ENCODE measurements at regions not wholly inside any gene's neighbourhood (a gene's known extent, or its start where the extent isn't known, plus 50 kb on each side); places are given as distances from the start of the nearest gene placed in this dataset.

DNA sequence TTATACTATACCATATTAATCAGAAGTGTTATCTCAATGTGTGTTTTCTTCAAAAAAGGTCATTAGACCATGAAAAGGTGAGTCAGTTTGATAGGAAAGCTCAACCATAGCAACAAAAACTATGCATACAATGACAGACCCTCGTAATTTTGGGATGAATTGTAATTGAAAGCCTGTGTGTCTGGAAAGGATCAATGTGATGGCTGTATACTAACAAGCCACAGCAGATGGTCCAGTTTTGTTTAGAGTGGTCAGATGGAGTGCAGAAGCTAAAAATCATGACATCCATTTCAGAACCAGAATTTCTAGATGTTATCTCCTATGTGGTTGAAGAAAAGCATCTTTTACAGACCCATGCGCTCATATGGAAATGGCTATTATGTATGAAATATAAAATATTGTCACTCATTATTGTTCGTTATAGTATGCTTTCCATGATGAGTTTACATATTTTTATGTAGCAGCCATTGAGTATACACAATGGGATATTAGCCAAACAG, 88.3 kb upstream of the CNTNAP2 start:
- Histone ChIP-seq H3K23ac (ENCODE audit: insufficient read length) (no peak overlapping the region), H2BK12ac (ENCODE audit: low read depth, low read length) (no peak overlapping the region), H3K27me3 (replicated peaks in 1 of 4; ENCODE audit: control insufficient read depth in 3 of 4, extremely low read depth in 1 of 4, insufficient read depth in 3 of 4, low read length in 3 of 4) (no peaks in the 10 kb centered on the region), H3K23me2 (ENCODE audit: low read depth, low read length) (no peaks in the 10 kb centered on the region), H4K8ac (ENCODE audit: extremely low read depth, insufficient read depth, low read length) (no peak overlapping the region), H3K4me2 (ENCODE audit: insufficient read depth in 1 of 2, low read depth in 2 of 2, low read length in 2 of 2) (no peak overlapping the region), H3K4me3 (ENCODE audit: extremely low read depth in 1 of 4, insufficient read depth in 2 of 4, low read depth in 3 of 4, low read length in 4 of 4) (no peak overlapping the region), H2BK5ac (ENCODE audit: low read depth, low read length) (no peak overlapping the region), H4K91ac (replicated peaks; ENCODE audit: insufficient read length, low read length) (no peak overlapping the region), H2BK20ac (ENCODE audit: low read length) (no peak overlapping the region), H3K9me3 (ENCODE audit: insufficient read depth in 2 of 2, low read depth in 1 of 2, low read length in 1 of 2) (no peaks in the 10 kb centered on the region), H3K4ac (replicated peaks; ENCODE audit: insufficient read length, low read depth, low read length) (no peak overlapping the region), H2BK120ac (replicated peaks; ENCODE audit: low read depth, low read length) (no peak overlapping the region), H3K18ac (ENCODE audit: extremely low read depth, low read length) (no peak overlapping the region), H3K9ac (replicated peaks in 1 of 4; ENCODE audit: extremely low read depth in 1 of 4, low read depth in 3 of 4, low read length in 3 of 4) (no peak overlapping the region), H4K5ac (ENCODE audit: insufficient read length, low read depth, low read length) (no peak overlapping the region), H2BK15ac (ENCODE audit: low read length) (no peak overlapping the region), H3K79me1 (ENCODE audit: low read depth, low read length) (no peaks in the 10 kb centered on the region), H3K36me3 (ENCODE audit: control insufficient read depth in 2 of 4, insufficient read depth in 4 of 4, low read length in 3 of 4) (no peaks in the 10 kb centered on the region), H2AFZ (ENCODE audit: low read length) (no peak overlapping the region), H2AK5ac (ENCODE audit: low read depth, low read length) (no peak overlapping the region), H3K4me1 (replicated peaks in 1 of 4; ENCODE audit: control insufficient read depth in 3 of 4, insufficient read depth in 4 of 4, low read length in 3 of 4) (no peaks in the 10 kb centered on the region), H4K20me1 (replicated peaks in 1 of 2; ENCODE audit: control insufficient read depth in 1 of 2, insufficient read depth in 2 of 2, low read length in 2 of 2) (no peaks in the 10 kb centered on the region), H3K27ac (ENCODE audit: low read depth, low read length) (no peak overlapping the region), H3K56ac (replicated peaks; ENCODE audit: insufficient read length, low read depth, low read length) (no peak overlapping the region), H3K79me2 (ENCODE audit: control insufficient read depth in 1 of 2, insufficient read depth in 2 of 2, low read length in 2 of 2) (no peaks in the 10 kb centered on the region), H3K14ac (ENCODE audit: insufficient read length) (no peak overlapping the region)
- no peak for DNase-seq (ENCODE audit: low read depth in 1 of 2, low spot score in 2 of 2)
- ChIA-PET POLR2A (ENCODE audit: partially characterized antibody) (no interaction called here), CTCF (ENCODE audit: partially characterized antibody) (no interaction called here)
- TF ChIP-seq KDM4A (IDR thresholded peaks at IDR 0.05; ENCODE audit: low read depth, low read length, severe bottlenecking) = no peak
- no peak for TF ChIP-seq JUND (IDR thresholded peaks at IDR 0.05; ENCODE audit: low read length)
- TF ChIP-seq EP300 (IDR thresholded peaks at IDR 0.05; ENCODE audit: borderline replicate concordance in 1 of 2, low read depth in 2 of 2, low read length in 2 of 2) = no peak
- no peak for TF ChIP-seq RXRA (IDR thresholded peaks at IDR 0.05; ENCODE audit: insufficient read depth, low read depth, low read length)
- TF ChIP-seq GABPA (IDR thresholded peaks at IDR 0.05; ENCODE audit: borderline replicate concordance, insufficient read depth, low read length) = no peak
- TF ChIP-seq TBP (IDR thresholded peaks at IDR 0.05; ENCODE audit: low read depth, low read length) = no peak
- no peak for TF ChIP-seq SRF (IDR thresholded peaks at IDR 0.05; ENCODE audit: low read depth, low read length)
- 91% methylated on average over 3 of the region's 3 CpGs; no CpG with 5 or more reads in 1 of the 2 experiments for WGBS, 2 experiments (ENCODE audit: extremely low coverage in 1 of 2, insufficient coverage in 1 of 2, insufficient read length in 1 of 2, insufficient replicate concordance in 2 of 2, low coverage in 1 of 2, low lambda C conversion rate in 2 of 2, missing lambda C conversion rate in 1 of 2)
- FAIRE-seq = no peak
